ENCODE measurements at regions not wholly inside any gene's neighbourhood (a gene's known extent, or its start where the extent isn't known, plus 50 kb on each side); places are given as distances from the start of the nearest gene placed in this dataset.

DNA sequence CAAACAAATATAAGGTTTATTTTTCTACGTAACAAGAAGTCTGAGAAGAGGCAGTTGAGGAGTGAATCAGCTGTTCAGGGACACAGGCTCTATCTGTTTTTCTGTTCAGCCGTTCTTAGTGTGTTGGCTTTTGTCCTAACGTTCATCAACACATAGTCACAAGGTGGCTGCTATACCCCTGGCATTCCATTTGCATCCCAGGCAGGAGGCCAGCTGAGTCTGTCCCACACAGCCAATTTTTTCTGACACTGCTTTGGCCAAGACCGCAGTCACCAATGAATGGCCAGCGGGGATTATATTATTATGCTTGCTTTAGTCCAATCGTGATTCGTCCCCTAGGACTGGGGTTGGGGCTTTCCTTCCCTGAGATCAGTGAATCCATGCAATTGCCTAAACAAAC is 143.4 kb upstream of the CHST15 start:
- Histone ChIP-seq H3K36me3 (no peaks in the 10 kb centered on the region), H3K27ac (no peak overlapping the region), H3K4me1 (no peaks in the 10 kb centered on the region), H3K9me3 (no peaks in the 10 kb centered on the region), H3K4me3 (no peak overlapping the region), H3K27me3 (no peaks in the 10 kb centered on the region)
- 78 to 79% methylated on average over 7 of the region's 7 CpGs for WGBS, 2 donors
- TF ChIP-seq, protein P1, sequence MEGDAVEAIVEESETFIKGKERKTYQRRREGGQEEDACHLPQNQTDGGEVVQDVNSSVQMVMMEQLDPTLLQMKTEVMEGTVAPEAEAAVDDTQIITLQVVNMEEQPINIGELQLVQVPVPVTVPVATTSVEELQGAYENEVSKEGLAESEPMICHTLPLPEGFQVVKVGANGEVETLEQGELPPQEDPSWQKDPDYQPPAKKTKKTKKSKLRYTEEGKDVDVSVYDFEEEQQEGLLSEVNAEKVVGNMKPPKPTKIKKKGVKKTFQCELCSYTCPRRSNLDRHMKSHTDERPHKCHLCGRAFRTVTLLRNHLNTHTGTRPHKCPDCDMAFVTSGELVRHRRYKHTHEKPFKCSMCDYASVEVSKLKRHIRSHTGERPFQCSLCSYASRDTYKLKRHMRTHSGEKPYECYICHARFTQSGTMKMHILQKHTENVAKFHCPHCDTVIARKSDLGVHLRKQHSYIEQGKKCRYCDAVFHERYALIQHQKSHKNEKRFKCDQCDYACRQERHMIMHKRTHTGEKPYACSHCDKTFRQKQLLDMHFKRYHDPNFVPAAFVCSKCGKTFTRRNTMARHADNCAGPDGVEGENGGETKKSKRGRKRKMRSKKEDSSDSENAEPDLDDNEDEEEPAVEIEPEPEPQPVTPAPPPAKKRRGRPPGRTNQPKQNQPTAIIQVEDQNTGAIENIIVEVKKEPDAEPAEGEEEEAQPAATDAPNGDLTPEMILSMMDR (IDR thresholded peaks at IDR 0.05) = no peak
- intact Hi-C loops (cut with DNase I) = no loop called here
- DNase-seq = no peak
- ATAC-seq = no peak
- no peak for FAIRE-seq

DNA sequence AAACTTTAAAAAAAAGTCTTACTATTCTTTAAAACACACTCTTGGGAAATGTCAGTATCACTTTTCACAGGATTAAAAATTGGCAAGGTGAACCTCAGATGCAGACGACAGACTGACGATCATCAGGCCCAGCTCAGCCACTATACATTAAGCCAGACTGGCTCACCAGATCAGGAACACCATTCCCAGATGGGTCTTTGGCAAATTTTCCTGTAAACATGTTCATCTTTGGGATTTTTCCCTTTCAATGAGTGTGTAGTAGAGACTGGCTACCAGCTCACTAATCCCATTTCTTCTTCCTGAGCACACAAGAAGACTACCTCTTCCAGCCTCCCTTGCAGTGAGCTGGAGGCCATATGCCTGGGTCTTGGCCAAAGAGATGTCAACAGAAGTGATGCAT is 142.7 kb upstream of the CHST15 start:
- H3K27me3 ChIP-seq = no peaks in the 10 kb centered on the region
- no peak for ATAC-seq
- H3K27ac ChIP-seq = no peak overlapping the region
- H3K9me3 ChIP-seq = no peaks in the 10 kb centered on the region
- H3K36me3 ChIP-seq = no peaks in the 10 kb centered on the region
- WGBS, 2 donors = 74 to 79% methylated on average over 2 of the region's 2 CpGs
- no peak for DNase-seq
- FAIRE-seq = no peak
- TF ChIP-seq, protein P1 (IDR thresholded peaks at IDR 0.05) = no peak
- intact Hi-C loops (cut with DNase I) = no loop called here
- no peaks in the 10 kb centered on the region for H3K4me1 ChIP-seq
- no peak overlapping the region for H3K4me3 ChIP-seq

DNA sequence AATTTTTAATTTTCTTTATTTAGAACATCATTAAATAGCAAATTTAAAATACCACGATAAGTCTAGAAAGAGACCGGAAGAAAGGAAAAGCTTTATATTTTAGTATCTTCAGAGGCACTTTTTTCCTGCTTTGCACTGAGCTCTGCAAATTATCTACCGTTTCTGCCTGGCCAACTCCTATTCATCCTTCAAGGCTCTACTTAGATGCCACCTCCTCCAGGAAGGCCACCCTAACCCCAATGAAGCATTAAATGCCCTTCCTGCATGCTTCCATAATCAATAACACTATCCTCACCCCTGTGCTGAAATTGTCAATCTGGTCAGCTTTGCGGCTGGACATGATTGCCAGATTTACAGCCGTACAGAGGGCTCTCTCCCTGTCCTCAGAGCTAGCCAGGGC is 141.8 kb upstream of the CHST15 start:
- Histone ChIP-seq H3K36me3 (no peaks in the 10 kb centered on the region), H3K4me3 (no peak overlapping the region), H3K4me1 (no peaks in the 10 kb centered on the region), H3K27me3 (no peaks in the 10 kb centered on the region), H3K9me3 (no peaks in the 10 kb centered on the region), H3K27ac (no peak overlapping the region)
- intact Hi-C loops (cut with DNase I) = no loop called here
- ATAC-seq (no peak), FAIRE-seq (no peak), DNase-seq (no peak)
- TF ChIP-seq, protein P1 (IDR thresholded peaks at IDR 0.05) = no peak
- WGBS, 2 donors = 85 to 90% methylated on average over 5 of the region's 5 CpGs

DNA sequence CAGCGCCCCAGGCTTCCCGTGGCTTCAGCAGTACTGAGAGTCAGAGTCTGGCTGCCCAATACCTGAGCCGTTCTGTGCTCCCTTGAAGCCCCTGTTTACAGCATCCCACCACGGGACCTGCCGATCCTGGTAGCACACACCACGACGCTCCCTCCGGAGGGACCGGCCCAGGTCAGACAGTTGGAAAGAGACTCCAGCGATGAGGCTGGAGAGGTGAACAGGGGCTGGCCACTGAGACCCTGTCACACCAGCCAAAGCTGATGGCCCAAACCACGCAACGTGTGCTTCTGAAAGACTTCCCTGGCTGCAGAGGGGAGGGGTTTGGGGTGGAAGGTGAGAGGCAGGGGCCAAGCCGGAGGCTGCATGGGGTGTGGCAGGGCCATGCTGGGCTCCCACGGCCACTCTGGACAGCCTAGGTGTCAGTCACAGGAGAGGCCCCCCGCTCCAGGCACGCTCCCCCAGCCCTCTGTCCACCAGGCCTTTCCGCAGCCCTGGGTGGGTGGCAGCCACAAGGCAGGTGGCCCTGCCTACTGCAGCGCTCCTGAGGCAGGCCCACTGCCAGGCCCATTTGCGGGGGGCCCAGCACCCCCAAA is 140.2 kb upstream of the CHST15 start:
- no peak for DNase-seq
- Histone ChIP-seq H3K4me1 (no peaks in the 10 kb centered on the region), H3K36me3 (no peaks in the 10 kb centered on the region), H3K27ac (no peak overlapping the region), H3K4me3 (no peak overlapping the region), H3K27me3 (no peaks in the 10 kb centered on the region), H3K9me3 (no peaks in the 10 kb centered on the region)
- no peak for ATAC-seq
- intact Hi-C loops (cut with DNase I) = no loop called here
- TF ChIP-seq, protein P1 (IDR thresholded peaks at IDR 0.05) = no peak
- WGBS, 2 donors = 75 to 80% methylated on average over 17 to 19 of the region's 19 CpGs
- FAIRE-seq = no peak

DNA sequence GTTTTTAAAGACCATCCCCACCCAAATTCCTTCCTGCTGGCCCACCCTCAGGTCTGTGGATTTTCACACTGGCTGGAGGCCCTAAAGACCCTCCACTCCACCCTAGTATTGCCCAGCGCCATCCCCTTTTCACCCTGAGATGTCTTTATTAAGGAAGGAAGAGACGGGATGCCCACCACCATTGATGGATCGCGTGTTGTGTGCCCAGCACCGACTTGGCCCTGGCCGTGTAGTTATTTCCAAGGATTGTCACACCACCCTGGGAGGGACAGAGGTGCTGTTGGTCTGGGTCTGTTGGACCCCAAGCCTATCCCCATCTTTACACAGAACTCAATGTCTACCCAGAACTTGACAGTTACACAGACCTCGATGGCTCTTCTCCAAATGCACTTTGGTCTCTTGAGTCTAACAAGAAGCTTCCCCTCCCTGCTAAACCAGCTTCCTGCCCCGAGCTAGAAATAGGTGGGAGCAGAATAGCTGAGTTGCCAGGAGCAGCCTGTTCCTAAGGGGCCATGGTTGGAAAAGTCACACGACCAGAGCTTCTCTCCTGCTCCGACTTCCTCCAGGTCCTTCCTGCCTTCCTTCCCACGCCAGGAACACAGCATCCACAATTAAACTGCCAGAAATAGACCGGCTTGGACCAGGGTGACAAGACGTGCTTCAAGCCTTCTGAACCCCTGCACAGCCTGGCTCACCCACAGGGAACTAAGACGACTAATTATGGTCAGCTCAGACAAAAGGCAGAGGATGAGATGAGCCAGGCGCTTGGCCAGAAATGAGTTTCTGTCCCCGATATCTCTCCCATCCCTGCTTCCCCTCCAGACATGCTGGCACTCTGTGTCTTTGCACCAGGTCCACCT is 139.5 kb upstream of the CHST15 start:
- intact Hi-C loops (cut with DNase I) = no loop called here
- H3K27ac ChIP-seq = no peak overlapping the region

More for the DNA sequence above, 139.5 kb upstream of the CHST15 start:
- no peak for FAIRE-seq
- TF ChIP-seq, protein P1 (IDR thresholded peaks at IDR 0.05) = no peak
- Histone ChIP-seq H3K4me3 (no peak overlapping the region), H3K9me3 (no peaks in the 10 kb centered on the region), H3K27me3 (no peaks in the 10 kb centered on the region), H3K36me3 (no peaks in the 10 kb centered on the region), H3K4me1 (no peaks in the 10 kb centered on the region)
- 60 to 62% methylated on average over 16 of the region's 16 CpGs for WGBS, 2 donors
- no peak for DNase-seq
- ATAC-seq = no peak
